HepG2 (cell line): ENCODE measurements at regions not wholly inside any gene's neighbourhood (a gene's known extent, or its start where the extent isn't known, plus 50 kb on each side); places are given as distances from the start of the nearest gene placed in this dataset.

Experiments
- ATAC-seq: fragments of 200-7000 bp; cut with Tn5 transposase; 3 replicates; pipeline ENCODE4 v1.9.1; 2020; ENCODE audit warnings: mild to moderate bottlenecking, moderate library complexity
- BruUV-seq: library from RNA; stranded (reverse); fragments of 400-500 nt; replicated peaks from 2 replicates; lab custom pipeline; 2021; lab: Mats Ljungman, UMichigan
- CTCF ChIA-PET: fragments of 300-600 bp; formaldehyde crosslinking; extraction: SDS; loops from one replicate; lab custom pipeline; 2021; ENCODE audit warnings: low total read pairs, inconsistent platforms, low intra/inter-chr PET ratio; lab: Yijun Ruan, JAX
- POLR2A ChIA-PET: fragments of 350-600 bp; sonication (Branson Sonifier 250); formaldehyde crosslinking; loops from one replicate; lab custom pipeline; 2020; ENCODE audit warnings: antibody characterized with exemption, inconsistent platforms; lab: Yijun Ruan, JAX
- DNase-seq: peaks from one replicate; pipeline ENCODE4 v3.0.0-alpha.2; 2015; ENCODE audit warnings: low spot score
- FAIRE-seq: peaks from 3 replicates; lab custom pipeline; 2011; peaks lifted over from hg19 to GRCh38; lab: Jason Lieb, UNC
- H2AFZ ChIP-seq: one replicate; pipeline ENCODE4 v1.6.1; 2011; ENCODE audit warnings: low read length, inconsistent platforms
- H3K27ac ChIP-seq: fragments of 300-600 bp; 3 replicates; pipeline ENCODE4 v1.8.0; 2011; ENCODE audit warnings: mixed run types, mild to moderate bottlenecking, mixed read lengths, low read length, inconsistent platforms; ENCODE audit not compliant: insufficient read depth; ENCODE audit errors: extremely low read length
- H3K27me3 ChIP-seq, 2 experiments: fragments of 200-600 bp in 1 of 2; 2 replicates in 1 of 2; 3 replicates in 1 of 2; pipeline versions ENCODE4 v1.6.0 to v1.8.0; 2011; ENCODE audit warnings: low read length in 2 of 2, mild to moderate bottlenecking in 2 of 2, moderate library complexity in 2 of 2, inconsistent platforms in 1 of 2; ENCODE audit not compliant: insufficient read depth in 2 of 2, control insufficient read depth in 1 of 2
- H3K36me3 ChIP-seq, 2 experiments: fragments of 200-600 bp in 1 of 2; replicated peaks in 1 of 2; 2 replicates in 1 of 2; 3 replicates in 1 of 2; pipeline versions ENCODE4 v1.5.1 to v1.8.0; 2011; ENCODE audit warnings: low read length in 2 of 2, inconsistent platforms in 1 of 2; ENCODE audit not compliant: insufficient read depth in 2 of 2, control insufficient read depth in 1 of 2
- H3K4me1 ChIP-seq: 2 replicates; pipeline ENCODE4 v1.5.1; 2012; ENCODE audit warnings: low read length, inconsistent platforms; ENCODE audit not compliant: insufficient read depth
- H3K4me2 ChIP-seq: 2 replicates; pipeline ENCODE4 v1.6.0; 2011; ENCODE audit warnings: low read depth, low read length, inconsistent platforms
- H3K4me3 ChIP-seq, 3 experiments: fragments of 200-600 bp in 1 of 3; sonication (generic), shearing (Covaris generic) in 1 of 3; replicated peaks in 1 of 3; 2 replicates each; pipeline ENCODE4 v1.5.1; 2011 to 2016; ENCODE audit warnings: low read length in 3 of 3, inconsistent platforms in 2 of 3, low read depth in 2 of 3, mild to moderate bottlenecking in 2 of 3, control low read depth in 1 of 3, mixed read lengths in 1 of 3; ENCODE audit not compliant: insufficient read depth in 1 of 3
- H3K79me2 ChIP-seq: one replicate; pipeline ENCODE4 v1.6.1; 2011; ENCODE audit warnings: low read length, inconsistent platforms; ENCODE audit not compliant: insufficient read depth
- H3K9ac ChIP-seq: 2 replicates; pipeline ENCODE4 v1.6.0; 2011; ENCODE audit warnings: mild to moderate bottlenecking, low read depth, low read length, inconsistent platforms; ENCODE audit not compliant: insufficient read depth
- H3K9me3 ChIP-seq: 2 replicates; pipeline ENCODE4 v1.5.1; 2012; ENCODE audit warnings: mild to moderate bottlenecking, low read length
- H4K20me1 ChIP-seq: 2 replicates; pipeline ENCODE4 v1.6.0; 2011; ENCODE audit warnings: inconsistent platforms, mild to moderate bottlenecking, low read length, moderate library complexity; ENCODE audit not compliant: insufficient read depth
- NFYC ChIP-seq: IDR thresholded peaks from 2 replicates; pipeline ENCODE4 v1.6.1; 2016; ENCODE audit warnings: missing genetic modification reagents, missing compliant biosample characterization
- PCBP2 ChIP-seq: fragments of 200-400 bp; formaldehyde crosslinking; optimal IDR thresholded peaks from 2 replicates; pipeline ENCODE3; 2018; ENCODE audit warnings: low read length, low read depth; ENCODE audit not compliant: poor library complexity, severe bottlenecking
- SIX1 ChIP-seq: sonication (generic); formaldehyde crosslinking; IDR thresholded peaks from 2 replicates; pipeline ENCODE4 v1.4.0; 2020; ENCODE audit warnings: missing genetic modification reagents, borderline replicate concordance
- STAG1 ChIP-seq: sonication (generic); formaldehyde crosslinking; IDR thresholded peaks from 2 replicates; pipeline ENCODE4 v1.4.0; 2020; ENCODE audit warnings: missing genetic modification reagents
- STAT6 ChIP-seq: sonication (generic); formaldehyde crosslinking; IDR thresholded peaks from 2 replicates; pipeline ENCODE4 v1.4.0; 2020; ENCODE audit warnings: missing genetic modification reagents, mild to moderate bottlenecking, borderline replicate concordance
- TBX3 ChIP-seq: fragments of 450-650 bp; IDR thresholded peaks from 2 replicates; pipeline ENCODE4 v1.6.1; 2017; ENCODE audit warnings: antibody characterized with exemption, mild to moderate bottlenecking, inconsistent platforms, borderline replicate concordance
- ZNF136 ChIP-seq: sonication (generic); formaldehyde crosslinking; IDR thresholded peaks from 2 replicates; pipeline ENCODE4 v1.8.1; 2022; ENCODE audit warnings: low read depth, mild to moderate bottlenecking, moderate library complexity, missing genetic modification reagents
- ZNF574 ChIP-seq: sonication (generic); formaldehyde crosslinking; IDR thresholded peaks from 2 replicates; pipeline ENCODE4 v1.4.0; 2020; ENCODE audit warnings: missing genetic modification reagents
- WGBS: methylation state at CpG from one replicate; pipeline ENCODE4 v1.1.6; 2017; ENCODE audit warnings: low lambda C conversion rate; 5-methylcytosine and 5-hydroxymethylcytosine counted together
- in situ Hi-C: cut with HindIII; loops from 2 replicates; pipeline ENCODE4 v1.10.0; 2017; ENCODE audit warnings: low pct_unique_long_range_greater_than_20kb; ENCODE audit not compliant: extremely low pct_ligation_motif_present
- intact Hi-C: fragments of 100-400 bp; cut with micrococcal nuclease; formaldehyde crosslinking; loops from one replicate; pipeline ENCODE4 v1.10.0; 2022; ENCODE audit not compliant: unreplicated experiment

- no peaks in the 10 kb centered on the region for H3K36me3 ChIP-seq
- H3K4me2 ChIP-seq: no peak overlapping the region
- no peaks in the 10 kb centered on the region for H3K79me2 ChIP-seq
- TF ChIP-seq TBX3: no peak
- peak; percentile 21; the same call in 1 of the 2 replicates for TF ChIP-seq STAG1 (CRISPR knock-in tag)
- 0 out of 2 replicates have a peak, but pooled peaks have one; percentile 10 for TF ChIP-seq ZNF574 (CRISPR knock-in tag)
- H3K27ac ChIP-seq: no peak overlapping the region
- FAIRE-seq (peak; percentile 44), DNase-seq (peak; percentile 15), ATAC-seq (peak; percentile 65)
- CTCF ChIA-PET: no interaction called here
- H4K20me1 ChIP-seq: no peaks in the 10 kb centered on the region
- H3K4me3 ChIP-seq: no peak overlapping the region
- no peak overlapping the region for H3K9ac ChIP-seq
- no TSS peak for BruUV-seq
- no peaks in the 10 kb centered on the region for H3K4me1 ChIP-seq
- in situ Hi-C loops (no loop called here), intact Hi-C loops (no loop called here)
- WGBS: 21% methylated on average over 4 of the region's 8 CpGs
- no peak overlapping the region for H2AFZ ChIP-seq
- no peaks in the 10 kb centered on the region for H3K9me3 ChIP-seq
- H3K27me3 ChIP-seq: peaks cover 0 to 65% of the 10 kb centered on the region in 2 experiments; a peak in 4 of 5 replicates
- POLR2A ChIA-PET: no interaction called here
These were observed 109.2 kb downstream of the FOXF2 start for GRCh38 chr6:1498491-1499113.

GRCh38 chr6:1499777-1500176 lies 109.9 kb upstream of the FOXC1 start:
- 38% methylated on average over 8 of the region's 8 CpGs for WGBS
- H3K36me3 ChIP-seq: no peaks in the 10 kb centered on the region
- H4K20me1 ChIP-seq: no peaks in the 10 kb centered on the region
- BruUV-seq: no TSS peak
- no peaks in the 10 kb centered on the region for H3K79me2 ChIP-seq
- H3K9ac ChIP-seq: no peak overlapping the region
- H3K4me1 ChIP-seq: no peaks in the 10 kb centered on the region
- FAIRE-seq (no peak), DNase-seq (no peak), ATAC-seq (no peak)
- no peak for TF ChIP-seq NFYC
- no peak for TF ChIP-seq SIX1 (CRISPR knock-in tag)
- TF ChIP-seq PCBP2: no peak
- TF ChIP-seq ZNF136: no peak
- TF ChIP-seq STAT6 (CRISPR knock-in tag): no peak
- POLR2A ChIA-PET: no interaction called here
- no peak overlapping the region for H3K27ac ChIP-seq
- no peaks in the 10 kb centered on the region for H3K9me3 ChIP-seq
- in situ Hi-C loops (no loop called here), intact Hi-C loops (no loop called here)
- H3K4me3 ChIP-seq: no peak overlapping the region
- H3K27me3 ChIP-seq: peaks cover 0 to 53% of the 10 kb centered on the region in 2 experiments; a peak in 3 of 5 replicates
- CTCF ChIA-PET: no interaction called here
- no peak overlapping the region for H3K4me2 ChIP-seq
- no peak overlapping the region for H2AFZ ChIP-seq
